H9 (cell line): ENCODE measurements at regions not wholly inside any gene's neighbourhood (a gene's known extent, or its start where the extent isn't known, plus 50 kb on each side); places are given as distances from the start of the nearest gene placed in this dataset.

Experiments used
- DNase-seq: peaks from one replicate; pipeline ENCODE4 v3.0.0-alpha.2; 2017
- H2AFZ ChIP-seq: one replicate; pipeline ENCODE4 v1.6.1; 2013; ENCODE audit warnings: mild to moderate bottlenecking, low read length, control low read depth, moderate library complexity
- H2AK5ac ChIP-seq: 2 replicates; pipeline ENCODE4 v1.6.1; 2013; ENCODE audit warnings: low read length, control low read depth, mixed read lengths; ENCODE audit not compliant: insufficient read length
- H2BK120ac ChIP-seq: one replicate; pipeline ENCODE4 v1.6.1; 2013; ENCODE audit warnings: low read depth, mild to moderate bottlenecking, low read length, control low read depth, inconsistent platforms; ENCODE audit not compliant: poor library complexity, severe bottlenecking
- H2BK12ac ChIP-seq: 2 replicates; pipeline ENCODE4 v1.6.1; 2013; ENCODE audit warnings: low read length, control low read depth, mixed read lengths, low read depth; ENCODE audit not compliant: insufficient read length
- H2BK15ac ChIP-seq: 2 replicates; pipeline ENCODE4 v1.6.1; 2013; ENCODE audit warnings: low read depth, low read length, control low read depth
- H2BK20ac ChIP-seq: one replicate; pipeline ENCODE4 v1.6.1; 2013; ENCODE audit warnings: low read depth, mild to moderate bottlenecking, low read length, control low read depth, inconsistent platforms; ENCODE audit not compliant: poor library complexity, severe bottlenecking
- H2BK5ac ChIP-seq: 2 replicates; pipeline ENCODE4 v1.6.1; 2013; ENCODE audit warnings: low read length, control low read depth, mixed read lengths; ENCODE audit not compliant: insufficient read length
- H3K14ac ChIP-seq: 2 replicates; pipeline ENCODE4 v1.6.1; 2013; ENCODE audit warnings: low read length, control low read depth; ENCODE audit not compliant: insufficient read depth
- H3K18ac ChIP-seq: 2 replicates; pipeline ENCODE4 v1.6.1; 2013; ENCODE audit warnings: low read depth, mild to moderate bottlenecking, mixed read lengths, low read length, control low read depth; ENCODE audit not compliant: insufficient read length
- H3K23ac ChIP-seq: 2 replicates; pipeline ENCODE4 v1.6.1; 2013; ENCODE audit warnings: low read length, control low read depth, mixed read lengths, low read depth; ENCODE audit not compliant: insufficient read length
- H3K23me2 ChIP-seq: 2 replicates; pipeline ENCODE4 v1.6.1; 2013; ENCODE audit warnings: low read depth, mild to moderate bottlenecking, mixed read lengths, low read length, control low read depth; ENCODE audit not compliant: insufficient read length, poor library complexity, severe bottlenecking
- H3K27ac ChIP-seq: 2 replicates; pipeline ENCODE4 v1.5.1; 2013; ENCODE audit warnings: low read length, control low read depth, mixed read lengths, low read depth; ENCODE audit not compliant: insufficient read length
- H3K27me3 ChIP-seq: 2 replicates; pipeline ENCODE4 v1.6.1; 2013; ENCODE audit warnings: low read length, control low read depth, inconsistent platforms; ENCODE audit not compliant: insufficient read depth
- H3K4ac ChIP-seq: 2 replicates; pipeline ENCODE4 v1.6.1; 2013; ENCODE audit warnings: low read depth, mild to moderate bottlenecking, control low read depth, inconsistent platforms, low read length, moderate library complexity
- H3K4me1 ChIP-seq: 2 replicates; pipeline ENCODE4 v1.6.1; 2013; ENCODE audit warnings: low read length, control low read depth, inconsistent platforms; ENCODE audit not compliant: insufficient read depth
- H3K4me2 ChIP-seq: 2 replicates; pipeline ENCODE4 v1.6.1; 2013; ENCODE audit warnings: low read length, control low read depth, mixed read lengths; ENCODE audit not compliant: insufficient read length, insufficient read depth
- H3K56ac ChIP-seq: 2 replicates; pipeline ENCODE4 v1.6.1; 2013; ENCODE audit warnings: low read depth, mild to moderate bottlenecking, mixed read lengths, low read length, control low read depth; ENCODE audit not compliant: insufficient read length
- H3K79me1 ChIP-seq: 2 replicates; pipeline ENCODE4 v1.6.1; 2013; ENCODE audit warnings: low read depth, mild to moderate bottlenecking, moderate library complexity, low read length, control low read depth, inconsistent platforms; ENCODE audit not compliant: insufficient read depth, poor library complexity, severe bottlenecking
- H3K79me2 ChIP-seq: 2 replicates; pipeline ENCODE4 v1.6.1; 2013; ENCODE audit warnings: low read length, control low read depth, inconsistent platforms; ENCODE audit not compliant: insufficient read depth
- H3K9ac ChIP-seq: 2 replicates; pipeline ENCODE4 v1.6.1; 2013; ENCODE audit warnings: low read length, control low read depth, mixed read lengths; ENCODE audit not compliant: insufficient read length; ENCODE audit errors: extremely low read depth
- H3K9me3 ChIP-seq: one replicate; pipeline ENCODE4 v1.6.1; 2013; ENCODE audit warnings: low read depth, low read length, inconsistent platforms; ENCODE audit not compliant: control insufficient read depth
- H3T11ph ChIP-seq: one replicate; pipeline ENCODE4 v1.6.1; 2013; ENCODE audit warnings: mild to moderate bottlenecking, low read length, control low read depth, inconsistent platforms
- H4K20me1 ChIP-seq: one replicate; pipeline ENCODE4 v1.6.1; 2013; ENCODE audit not compliant: control insufficient read depth, insufficient read length, insufficient read depth
- H4K5ac ChIP-seq: 2 replicates; pipeline ENCODE4 v1.6.1; 2013; ENCODE audit warnings: low read depth, mild to moderate bottlenecking, mixed read lengths, low read length, control low read depth; ENCODE audit not compliant: insufficient read length
- H4K8ac ChIP-seq: replicated peaks from 2 replicates; pipeline ENCODE4 v1.6.1; 2013; ENCODE audit warnings: low read length, control low read depth, mixed read lengths, low read depth; ENCODE audit not compliant: insufficient read length
- H4K91ac ChIP-seq: 2 replicates; pipeline ENCODE4 v1.6.1; 2013; ENCODE audit warnings: low read depth, mild to moderate bottlenecking, moderate library complexity, mixed read lengths, low read length, control low read depth; ENCODE audit not compliant: insufficient read length
- H3K27ac Mint-ChIP-seq, 3 experiments: 2 replicates in 2 of 3; 3 replicates in 1 of 3; pipeline ENCODE4 v1.8.0; 2020 to 2021; ENCODE audit warnings: mixed read lengths in 3 of 3, mild to moderate bottlenecking in 1 of 3, moderate library complexity in 1 of 3
- H3K27me3 Mint-ChIP-seq: 2 replicates; pipeline ENCODE4 v1.8.0; 2021; ENCODE audit warnings: low read depth, mild to moderate bottlenecking, moderate library complexity, mixed read lengths
- H3K36me3 Mint-ChIP-seq, 3 experiments: 2 replicates in 2 of 3; 3 replicates in 1 of 3; pipeline ENCODE4 v1.8.0; 2020 to 2021; ENCODE audit warnings: low read depth in 3 of 3, mixed read lengths in 3 of 3; ENCODE audit not compliant: insufficient read depth in 1 of 3
- H3K4me1 Mint-ChIP-seq, 2 experiments: 2 replicates each; pipeline ENCODE4 v1.8.0; 2020; ENCODE audit warnings: mixed read lengths in 2 of 2
- H3K4me3 Mint-ChIP-seq, 2 experiments: 2 replicates in 1 of 2; 3 replicates in 1 of 2; pipeline ENCODE4 v1.8.0; 2020 to 2021; ENCODE audit warnings: mild to moderate bottlenecking in 2 of 2, mixed read lengths in 2 of 2, moderate library complexity in 1 of 2
- H3K9me3 Mint-ChIP-seq, 2 experiments: 2 replicates in 1 of 2; 3 replicates in 1 of 2; pipeline ENCODE4 v1.8.0; 2020; ENCODE audit warnings: mild to moderate bottlenecking in 2 of 2, mixed read lengths in 2 of 2, moderate library complexity in 1 of 2
- CTCF ChIP-seq: fragments of 200-600 bp; sonication (generic); conservative IDR thresholded peaks from 3 replicates; pipeline ENCODE4 v1.8.0; 2021; ENCODE audit warnings: antibody characterized with exemption, mild to moderate bottlenecking
- WGBS: extraction: QIAGEN DNeasy Blood & Tissue Kit; methylation state at CpG from one replicate; pipeline ENCODE4 v1.1.7; 2013; ENCODE audit warnings: missing lambda C conversion rate, low lambda C conversion rate, mixed read lengths; ENCODE audit not compliant: insufficient read length; ENCODE audit errors: extremely low coverage; 5-methylcytosine and 5-hydroxymethylcytosine counted together

GRCh38 chr2:126994340-126994777, 95.7 kb downstream of the TEX51 start:
- H3T11ph ChIP-seq = no peak overlapping the region
- H3K4me3 Mint-ChIP-seq = no peak overlapping the region

More at GRCh38 chr2:126994340-126994777, 95.7 kb downstream of the TEX51 start:
- TF ChIP-seq CTCF = no peak
- H3K27ac ChIP-seq = no peak overlapping the region
- no peak overlapping the region for H4K91ac ChIP-seq
- H3K56ac ChIP-seq = no peak overlapping the region
- H3K4me2 ChIP-seq = no peak overlapping the region
- no peaks in the 10 kb centered on the region for H3K27me3 ChIP-seq
- H2AFZ ChIP-seq = no peak overlapping the region
- H2BK120ac ChIP-seq = no peak overlapping the region
- no peak overlapping the region for H4K8ac ChIP-seq
- H3K27me3 Mint-ChIP-seq = peaks cover 10% of the 10 kb centered on the region; the same call in 1 of the 2 replicates
- no peaks in the 10 kb centered on the region for H3K4me1 ChIP-seq
- no peak overlapping the region for H3K27ac Mint-ChIP-seq
- no peak overlapping the region for H2BK20ac ChIP-seq
- H2BK12ac ChIP-seq = no peak overlapping the region
- no peaks in the 10 kb centered on the region for H3K36me3 Mint-ChIP-seq
- no peaks in the 10 kb centered on the region for H4K20me1 ChIP-seq
- no peak overlapping the region for H3K23ac ChIP-seq
- no peaks in the 10 kb centered on the region for H3K9me3 ChIP-seq
- no peak for DNase-seq
- no peak overlapping the region for H3K14ac ChIP-seq
- H2AK5ac ChIP-seq = no peak overlapping the region
- H3K9me3 Mint-ChIP-seq = no peaks in the 10 kb centered on the region
- no peaks in the 10 kb centered on the region for H3K79me2 ChIP-seq
- H2BK5ac ChIP-seq = no peak overlapping the region
- WGBS = no CpG with 5 or more reads among the region's 2 CpGs
- peaks cover 0 to 2% of the 10 kb centered on the region in 2 experiments; a peak in 1 of 4 replicates for H3K4me1 Mint-ChIP-seq
- H3K9ac ChIP-seq = no peak overlapping the region
- no peak overlapping the region for H3K4ac ChIP-seq
- H4K5ac ChIP-seq = no peak overlapping the region
- no peak overlapping the region for H2BK15ac ChIP-seq
- H3K18ac ChIP-seq = no peak overlapping the region
- H3K23me2 ChIP-seq = no peaks in the 10 kb centered on the region
- H3K79me1 ChIP-seq = no peaks in the 10 kb centered on the region
